OCI-LY1 (cell line): ENCODE measurements at regions not wholly inside any gene's neighbourhood (a gene's known extent, or its start where the extent isn't known, plus 50 kb on each side); places are given as distances from the start of the nearest gene placed in this dataset.

ENCODE experiments used
- H2AFZ ChIP-seq: fragments of 200-600 bp; sonication (generic), shearing (Covaris generic); 2 replicates; pipeline ENCODE4 v1.6.0; 2014; ENCODE audit warnings: antibody characterized with exemption, mild to moderate bottlenecking, low read length
- H3F3A ChIP-seq: fragments of 200-600 bp; sonication (generic), shearing (Covaris generic); 2 replicates; pipeline ENCODE4 v1.6.0; 2014; ENCODE audit warnings: mild to moderate bottlenecking, antibody characterized with exemption, low read length, moderate library complexity; ENCODE audit not compliant: insufficient read depth
- H3K27ac ChIP-seq: fragments of 200-600 bp; sonication (generic); 2 replicates; pipeline ENCODE4 v1.5.1; 2014; ENCODE audit warnings: low read length, mixed run types, mild to moderate bottlenecking, low read depth; ENCODE audit not compliant: poor library complexity, severe bottlenecking
- H3K27me3 ChIP-seq: fragments of 200-600 bp; sonication (generic); 2 replicates; pipeline ENCODE4 v1.6.0; 2014; ENCODE audit warnings: antibody characterized with exemption, mild to moderate bottlenecking, low read length, moderate library complexity; ENCODE audit not compliant: insufficient read depth
- H3K36me3 ChIP-seq: fragments of 200-600 bp; sonication (generic); 2 replicates; pipeline ENCODE4 v1.6.1; 2014; ENCODE audit warnings: mild to moderate bottlenecking, antibody characterized with exemption, low read length, moderate library complexity, mixed read lengths; ENCODE audit not compliant: insufficient read depth
- H3K4me1 ChIP-seq: fragments of 200-600 bp; sonication (generic); 2 replicates; pipeline ENCODE4 v1.5.1; 2014; ENCODE audit warnings: mild to moderate bottlenecking, low read length, moderate library complexity; ENCODE audit not compliant: insufficient read depth, severe bottlenecking
- H3K4me2 ChIP-seq: fragments of 200-600 bp; sonication (generic), shearing (Covaris generic); 2 replicates; pipeline ENCODE4 v1.6.1; 2014; ENCODE audit warnings: low read length
- H3K4me3 ChIP-seq: fragments of 200-600 bp; sonication (generic); 2 replicates; pipeline ENCODE4 v1.5.1; 2014; ENCODE audit warnings: low read length, low read depth, mild to moderate bottlenecking, mixed read lengths; ENCODE audit not compliant: poor library complexity, severe bottlenecking
- H3K79me2 ChIP-seq: fragments of 200-600 bp; shearing (Covaris generic); 2 replicates; pipeline ENCODE4 v1.6.1; 2016; ENCODE audit warnings: mixed run types, low read length, mixed read lengths; ENCODE audit not compliant: insufficient read depth
- H3K9ac ChIP-seq: fragments of 200-600 bp; sonication (generic), shearing (Covaris generic); 2 replicates; pipeline ENCODE4 v1.6.1; 2014; ENCODE audit warnings: mild to moderate bottlenecking, low read length, mixed read lengths
- H3K9me2 ChIP-seq: fragments of 200-600 bp; sonication (generic), shearing (Covaris generic); 2 replicates; pipeline ENCODE4 v1.6.1; 2014; ENCODE audit warnings: low read depth, mild to moderate bottlenecking, low read length, mixed read lengths
- H3K9me3 ChIP-seq: fragments of 200-600 bp; shearing (Covaris generic); 2 replicates; pipeline ENCODE4 v1.6.1; 2014; ENCODE audit warnings: low read length, mixed read lengths
- H4K20me1 ChIP-seq: fragments of 200-600 bp; sonication (generic), shearing (Covaris generic); 2 replicates; pipeline ENCODE4 v1.6.0; 2016; ENCODE audit warnings: mild to moderate bottlenecking, low read length; ENCODE audit not compliant: insufficient read depth
- CTCF ChIP-seq: fragments of 200-600 bp; sonication (generic), shearing (Covaris generic); IDR thresholded peaks from 2 replicates; pipeline ENCODE4 v1.5.1; 2017; ENCODE audit warnings: mild to moderate bottlenecking, antibody characterized with exemption, low read length, moderate library complexity, mixed read lengths
- EZH2 ChIP-seq: fragments of 200-600 bp; sonication (generic), shearing (Covaris generic); IDR thresholded peaks from 2 replicates; pipeline ENCODE4 v1.8.0; 2017; ENCODE audit warnings: borderline replicate concordance, mixed run types, mild to moderate bottlenecking, antibody characterized with exemption, low read length, moderate library complexity, mixed read lengths

GRCh38 chr10:4488904-4489303 lies 337.1 kb upstream of the AKR1E2 start:
- H3F3A ChIP-seq: no peaks in the 10 kb centered on the region
- H2AFZ ChIP-seq: no peak overlapping the region

GRCh38 chr10:4485636-4486035 lies 340.4 kb upstream of the AKR1E2 start:
- H3K4me2 ChIP-seq: no peak overlapping the region
- no peak overlapping the region for H3K4me3 ChIP-seq
- TF ChIP-seq EZH2 (no peak), CTCF (no peak)
- H4K20me1 ChIP-seq: no peaks in the 10 kb centered on the region
- no peaks in the 10 kb centered on the region for H3F3A ChIP-seq
- no peak overlapping the region for H3K27ac ChIP-seq
- no peaks in the 10 kb centered on the region for H3K4me1 ChIP-seq
- no peak overlapping the region for H3K9ac ChIP-seq
- H3K27me3 ChIP-seq: no peaks in the 10 kb centered on the region
- no peaks in the 10 kb centered on the region for H3K9me3 ChIP-seq
- H3K79me2 ChIP-seq: no peaks in the 10 kb centered on the region
- no peaks in the 10 kb centered on the region for H3K36me3 ChIP-seq
- no peak overlapping the region for H2AFZ ChIP-seq
- H3K9me2 ChIP-seq: no peaks in the 10 kb centered on the region

More at GRCh38 chr10:4488904-4489303, 337.1 kb upstream of the AKR1E2 start:
- TF ChIP-seq CTCF (no peak), EZH2 (no peak)
- no peaks in the 10 kb centered on the region for H3K79me2 ChIP-seq
- no peak overlapping the region for H3K4me2 ChIP-seq
- no peaks in the 10 kb centered on the region for H3K9me3 ChIP-seq
- no peak overlapping the region for H3K9ac ChIP-seq
- H3K27me3 ChIP-seq: no peaks in the 10 kb centered on the region
- H3K36me3 ChIP-seq: no peaks in the 10 kb centered on the region
- H4K20me1 ChIP-seq: no peaks in the 10 kb centered on the region
- no peak overlapping the region for H3K27ac ChIP-seq
- H3K9me2 ChIP-seq: no peaks in the 10 kb centered on the region
- H3K4me1 ChIP-seq: no peaks in the 10 kb centered on the region
- H3K4me3 ChIP-seq: no peak overlapping the region

- TF ChIP-seq CTCF: no peak
- no peak for TF ChIP-seq EZH2
- Histone ChIP-seq H3K27ac (no peak overlapping the region), H4K20me1 (no peaks in the 10 kb centered on the region), H3K9ac (no peak overlapping the region), H3F3A (no peaks in the 10 kb centered on the region), H3K4me3 (no peak overlapping the region), H2AFZ (no peak overlapping the region), H3K27me3 (no peaks in the 10 kb centered on the region), H3K9me3 (no peaks in the 10 kb centered on the region), H3K36me3 (no peaks in the 10 kb centered on the region), H3K4me1 (no peaks in the 10 kb centered on the region), H3K79me2 (no peaks in the 10 kb centered on the region), H3K4me2 (no peak overlapping the region), H3K9me2 (no peaks in the 10 kb centered on the region)
Observed at GRCh38 chr10:4483811-4484210, 342.2 kb upstream of the AKR1E2 start.
